Globus pallidus (tissue), 1 donor: ENCODE measurements at regions not wholly inside any gene's neighbourhood (a gene's known extent, or its start where the extent isn't known, plus 50 kb on each side); places are given as distances from the start of the nearest gene placed in this dataset.
"Not testable (repeated sequence)": the region's sequence is repeated elsewhere in the genome, so short reads cannot be mapped to it uniquely, and the experiment has no call there.

Experiments
- DNase-seq: peaks from one replicate; pipeline ENCODE4 v3.0.0-alpha.2; 2015; ENCODE audit warnings: low spot score

- DNase-seq, result not testable (repeated sequence)
These were observed 121.1 kb upstream of the SESTD1 start for GRCh38 chr2:179385756-179386155.

- no peak for DNase-seq
These were observed 119.3 kb upstream of the SESTD1 start for GRCh38 chr2:179383975-179384374.

GRCh38 chr2:179377296-179377695 is 112.7 kb upstream of the SESTD1 start:
- DNase-seq, result no peak

GRCh38 chr2:179376881-179377280 is 112.2 kb upstream of the SESTD1 start:
- DNase-seq, result no peak

- no peak for DNase-seq
These were observed 109.2 kb upstream of the SESTD1 start for GRCh38 chr2:179373816-179374215.

- DNase-seq, result not testable (repeated sequence)
These were observed 100.9 kb upstream of the SESTD1 start for GRCh38 chr2:179365561-179365960.

GRCh38 chr2:179355881-179356280 is 91.2 kb upstream of the SESTD1 start:
- DNase-seq, result no peak

- no peak for DNase-seq
These were observed 90.3 kb upstream of the SESTD1 start for GRCh38 chr2:179354739-179355537.

GRCh38 chr2:179354296-179354695 is 89.7 kb upstream of the SESTD1 start:
- no peak for DNase-seq

GRCh38 chr2:179352181-179352580 is 87.5 kb upstream of the SESTD1 start:
- DNase-seq, result no peak

- DNase-seq, result no peak
These were observed 86.4 kb upstream of the SESTD1 start for GRCh38 chr2:179351057-179351456.

- DNase-seq, result no peak
These were observed 85.2 kb upstream of the SESTD1 start for GRCh38 chr2:179349670-179350303.

- no peak for DNase-seq
These were observed 84.3 kb upstream of the SESTD1 start for GRCh38 chr2:179348906-179349305.

GRCh38 chr2:179344970-179345369 is 80.3 kb upstream of the SESTD1 start:
- DNase-seq, result no peak

GRCh38 chr2:179344280-179344964 is 79.8 kb upstream of the SESTD1 start:
- peak; percentile 40 for DNase-seq

- DNase-seq, result no peak
These were observed 79.3 kb upstream of the SESTD1 start for GRCh38 chr2:179343945-179344279.

GRCh38 chr2:179341152-179341866 is 76.7 kb upstream of the SESTD1 start:
- DNase-seq, result no peak

- DNase-seq, result peak; percentile 69
These were observed 76.0 kb upstream of the SESTD1 start for GRCh38 chr2:179340678-179341077.

GRCh38 chr2:179338681-179339080 is 74.0 kb upstream of the SESTD1 start:
- DNase-seq, result no peak

GRCh38 chr2:179336782-179337534 is 72.3 kb upstream of the SESTD1 start:
- no peak for DNase-seq

- no peak for DNase-seq
These were observed 71.1 kb upstream of the SESTD1 start for GRCh38 chr2:179335732-179336131.

- no peak for DNase-seq
These were observed 68.3 kb upstream of the SESTD1 start for GRCh38 chr2:179332903-179333302.
